ENCODE measurements at regions not wholly inside any gene's neighbourhood (a gene's known extent, or its start where the extent isn't known, plus 50 kb on each side); places are given as distances from the start of the nearest gene placed in this dataset.
"Not testable (repeated sequence)": the region's sequence is repeated elsewhere in the genome, so short reads cannot be mapped to it uniquely, and the experiment has no call there.

- DNase-seq (ENCODE audit: low read depth): no peak
These were observed 393.2 kb upstream of the ATXN7L3B start for GRCh38 chr12:74144396-74144795.

- no peak for DNase-seq (ENCODE audit: low read depth)
These were observed 392.3 kb upstream of the ATXN7L3B start for GRCh38 chr12:74145328-74145727.

- no peak for DNase-seq (ENCODE audit: low read depth)
These were observed 388.8 kb upstream of the ATXN7L3B start for GRCh38 chr12:74148849-74149248.

GRCh38 chr12:74152370-74152769 is 385.3 kb upstream of the ATXN7L3B start:
- DNase-seq (ENCODE audit: low read depth): no peak

- DNase-seq (ENCODE audit: low read depth): no peak
These were observed 371.5 kb upstream of the ATXN7L3B start for GRCh38 chr12:74166096-74166495.

- no peak for DNase-seq (ENCODE audit: low read depth)
These were observed 368.0 kb upstream of the ATXN7L3B start for GRCh38 chr12:74169607-74170006.

- no peak for DNase-seq (ENCODE audit: low read depth)
These were observed 366.8 kb upstream of the ATXN7L3B start for GRCh38 chr12:74170645-74171477.

GRCh38 chr12:74171478-74171909 is 366.1 kb upstream of the ATXN7L3B start:
- no peak for DNase-seq (ENCODE audit: low read depth)

GRCh38 chr12:74174961-74175360 is 362.7 kb upstream of the ATXN7L3B start:
- not testable (repeated sequence) for DNase-seq (ENCODE audit: low read depth)

GRCh38 chr12:74185360-74185759 is 352.3 kb upstream of the ATXN7L3B start:
- DNase-seq (ENCODE audit: low read depth): no peak

- no peak for DNase-seq (ENCODE audit: low read depth)
These were observed 344.4 kb upstream of the ATXN7L3B start for GRCh38 chr12:74193191-74193590.

- DNase-seq (ENCODE audit: low read depth): no peak
These were observed 333.4 kb upstream of the ATXN7L3B start for GRCh38 chr12:74204236-74204635.

- no peak for DNase-seq (ENCODE audit: low read depth)
These were observed 309.6 kb upstream of the ATXN7L3B start for GRCh38 chr12:74227846-74228545.

GRCh38 chr12:74229671-74230070 is 308.0 kb upstream of the ATXN7L3B start:
- DNase-seq (ENCODE audit: low read depth): no peak

GRCh38 chr12:74235342-74235741 is 302.3 kb upstream of the ATXN7L3B start:
- no peak for DNase-seq (ENCODE audit: low read depth)

- no peak for DNase-seq (ENCODE audit: low read depth)
These were observed 296.3 kb upstream of the ATXN7L3B start for GRCh38 chr12:74241341-74241740.

GRCh38 chr12:74242088-74242487 is 295.5 kb upstream of the ATXN7L3B start:
- DNase-seq (ENCODE audit: low read depth): no peak

- no peak for DNase-seq (ENCODE audit: low read depth)
These were observed 292.2 kb upstream of the ATXN7L3B start for GRCh38 chr12:74245458-74245857.

GRCh38 chr12:74250891-74251290 is 286.7 kb upstream of the ATXN7L3B start:
- no peak for DNase-seq (ENCODE audit: low read depth)

GRCh38 chr12:74253826-74254225 is 283.8 kb upstream of the ATXN7L3B start:
- not testable (repeated sequence) for DNase-seq (ENCODE audit: low read depth)

- DNase-seq (ENCODE audit: low read depth): no peak
These were observed 282.9 kb upstream of the ATXN7L3B start for GRCh38 chr12:74254784-74255183.

- DNase-seq (ENCODE audit: low read depth): no peak
These were observed 278.4 kb upstream of the ATXN7L3B start for GRCh38 chr12:74259199-74259598.

- DNase-seq (ENCODE audit: low read depth): no peak
These were observed 272.9 kb upstream of the ATXN7L3B start for GRCh38 chr12:74264692-74265091.

Measured in amniotic epithelial cell (primary cell).